ENCODE measurements at regions not wholly inside any gene's neighbourhood (a gene's known extent, or its start where the extent isn't known, plus 50 kb on each side); places are given as distances from the start of the nearest gene placed in this dataset.

DNA sequence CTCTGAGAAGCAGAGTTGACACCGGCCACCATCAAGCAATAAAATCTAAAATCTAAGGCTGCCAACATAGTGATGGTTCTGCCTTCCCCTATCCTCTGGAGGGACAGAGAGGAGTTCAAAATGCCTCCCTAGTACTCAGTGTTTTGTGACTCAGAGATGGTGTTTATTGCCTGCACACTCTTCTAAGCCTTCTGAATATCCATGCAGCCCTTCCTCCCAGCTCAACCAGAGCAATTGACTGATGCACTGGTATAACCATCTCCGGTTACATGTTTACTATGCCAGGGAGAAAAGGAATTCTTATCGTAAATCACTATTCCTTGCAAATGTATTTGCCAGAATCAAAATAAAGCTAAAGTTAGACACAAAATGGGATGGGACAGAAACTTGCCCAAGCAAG, 132.9 kb upstream of the RAB4A start:
- Mint-ChIP-seq H3K27me3 (no peaks in the 10 kb centered on the region), H3K4me1 (ENCODE audit: unreplicated experiment) (peaks cover 32% of the 10 kb centered on the region), H3K27ac (no peak overlapping the region), H3K9me3 (peaks cover 8% of the 10 kb centered on the region), H3K36me3 (peaks cover 9% of the 10 kb centered on the region), H3K4me3 (no peak overlapping the region)
- TF ChIP-seq, protein P1, sequence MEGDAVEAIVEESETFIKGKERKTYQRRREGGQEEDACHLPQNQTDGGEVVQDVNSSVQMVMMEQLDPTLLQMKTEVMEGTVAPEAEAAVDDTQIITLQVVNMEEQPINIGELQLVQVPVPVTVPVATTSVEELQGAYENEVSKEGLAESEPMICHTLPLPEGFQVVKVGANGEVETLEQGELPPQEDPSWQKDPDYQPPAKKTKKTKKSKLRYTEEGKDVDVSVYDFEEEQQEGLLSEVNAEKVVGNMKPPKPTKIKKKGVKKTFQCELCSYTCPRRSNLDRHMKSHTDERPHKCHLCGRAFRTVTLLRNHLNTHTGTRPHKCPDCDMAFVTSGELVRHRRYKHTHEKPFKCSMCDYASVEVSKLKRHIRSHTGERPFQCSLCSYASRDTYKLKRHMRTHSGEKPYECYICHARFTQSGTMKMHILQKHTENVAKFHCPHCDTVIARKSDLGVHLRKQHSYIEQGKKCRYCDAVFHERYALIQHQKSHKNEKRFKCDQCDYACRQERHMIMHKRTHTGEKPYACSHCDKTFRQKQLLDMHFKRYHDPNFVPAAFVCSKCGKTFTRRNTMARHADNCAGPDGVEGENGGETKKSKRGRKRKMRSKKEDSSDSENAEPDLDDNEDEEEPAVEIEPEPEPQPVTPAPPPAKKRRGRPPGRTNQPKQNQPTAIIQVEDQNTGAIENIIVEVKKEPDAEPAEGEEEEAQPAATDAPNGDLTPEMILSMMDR (conservative IDR thresholded peaks at IDR 0.05), result no peak
- DNase-seq (ENCODE audit: extremely low spot score, unreplicated experiment), result no peak

DNA sequence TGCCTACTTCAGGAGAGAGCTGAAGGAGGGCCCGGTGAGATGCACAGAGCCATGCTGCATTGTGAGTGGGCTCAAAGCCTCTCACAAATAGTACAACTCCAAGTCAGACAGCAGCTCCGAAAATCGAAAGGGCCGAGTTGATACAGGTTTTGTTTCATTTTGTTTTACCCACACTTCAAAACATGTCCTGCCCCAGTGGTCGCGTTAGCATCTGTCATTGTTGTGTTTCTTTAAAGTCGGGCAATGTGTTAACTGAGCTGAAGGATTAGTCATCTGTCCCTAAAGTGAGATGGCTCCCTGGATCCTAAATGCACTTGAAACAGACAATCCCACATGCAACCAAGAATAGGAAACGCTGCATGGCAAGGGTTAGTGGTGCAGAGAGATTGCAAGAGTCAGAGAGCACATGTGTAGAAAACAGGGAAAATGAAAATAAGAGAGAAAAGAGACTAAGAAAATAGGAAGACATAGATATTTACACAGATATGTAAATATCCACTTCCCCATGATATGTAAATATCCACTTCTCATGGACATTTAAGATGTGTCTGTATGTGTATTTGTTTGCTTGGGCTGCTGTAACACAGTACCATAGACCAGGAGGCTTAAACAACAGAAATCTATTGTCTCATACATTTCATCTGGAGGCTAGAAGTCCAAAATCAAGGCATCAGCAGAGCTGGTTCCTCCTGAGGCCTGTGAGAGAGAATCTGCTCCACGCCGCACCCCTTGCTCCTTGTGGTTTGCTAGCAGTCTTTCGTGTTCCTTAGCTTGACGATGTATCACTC, 131.4 kb upstream of the RAB4A start:
- peaks cover 32% of the 10 kb centered on the region for H3K4me1 Mint-ChIP-seq (ENCODE audit: unreplicated experiment)
- no peaks in the 10 kb centered on the region for H3K27me3 Mint-ChIP-seq
- TF ChIP-seq, protein P1 (conservative IDR thresholded peaks at IDR 0.05), result no peak
- no peak for DNase-seq (ENCODE audit: extremely low spot score, unreplicated experiment)
- no peaks in the 10 kb centered on the region for H3K9me3 Mint-ChIP-seq
- H3K4me3 Mint-ChIP-seq, result no peak overlapping the region
- H3K27ac Mint-ChIP-seq, result peak overlapping the region; percentile 11
- no peaks in the 10 kb centered on the region for H3K36me3 Mint-ChIP-seq

DNA sequence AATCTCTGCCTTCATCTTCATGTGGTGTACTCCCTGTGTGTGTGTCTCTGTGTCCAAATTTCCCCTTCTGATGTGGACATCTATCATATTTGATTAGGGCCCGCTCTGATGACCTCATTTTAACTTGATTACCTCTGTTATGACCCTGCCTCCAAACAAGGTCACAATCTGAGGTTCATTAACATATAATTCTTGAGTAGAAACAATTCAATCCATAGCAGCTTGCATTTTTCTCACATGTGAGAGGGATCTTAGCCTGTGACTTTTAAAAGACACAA, 130.9 kb upstream of the RAB4A start:
- TF ChIP-seq, protein P1 (conservative IDR thresholded peaks at IDR 0.05), result no peak
- H3K4me1 Mint-ChIP-seq (ENCODE audit: unreplicated experiment), result peaks cover 32% of the 10 kb centered on the region
- H3K36me3 Mint-ChIP-seq, result no peaks in the 10 kb centered on the region
- peak overlapping the region; percentile 11 for H3K27ac Mint-ChIP-seq
- no peak for DNase-seq (ENCODE audit: extremely low spot score, unreplicated experiment)
- no peaks in the 10 kb centered on the region for H3K27me3 Mint-ChIP-seq
- no peak overlapping the region for H3K4me3 Mint-ChIP-seq
- no peaks in the 10 kb centered on the region for H3K9me3 Mint-ChIP-seq

DNA sequence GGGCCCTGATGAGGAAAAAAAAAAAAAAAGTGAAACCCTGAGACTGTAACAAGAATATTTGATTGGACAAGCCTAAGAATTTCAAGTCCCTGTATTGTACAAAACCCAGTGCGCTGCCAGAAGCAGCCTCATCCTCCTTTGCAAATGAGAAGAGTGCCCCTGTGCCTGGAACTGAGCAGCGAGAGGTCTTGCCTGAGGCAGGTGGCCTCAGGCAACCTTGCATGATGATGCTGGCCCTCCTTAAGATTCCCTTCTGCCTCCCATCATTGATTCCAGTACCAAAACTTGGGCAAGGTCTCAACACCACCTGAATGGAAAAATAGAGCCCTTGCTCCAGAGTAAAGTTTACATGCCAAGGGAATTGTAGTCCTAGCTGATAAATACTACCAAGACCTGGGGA, 129.6 kb upstream of the RAB4A start:
- H3K4me1 Mint-ChIP-seq (ENCODE audit: unreplicated experiment), result peaks cover 36% of the 10 kb centered on the region
- H3K27ac Mint-ChIP-seq, result peak overlapping the region; percentile 98
- no peaks in the 10 kb centered on the region for H3K36me3 Mint-ChIP-seq
- TF ChIP-seq, protein P1 (conservative IDR thresholded peaks at IDR 0.05), result no peak
- no peaks in the 10 kb centered on the region for H3K9me3 Mint-ChIP-seq
- DNase-seq (ENCODE audit: extremely low spot score, unreplicated experiment), result no peak
- no peaks in the 10 kb centered on the region for H3K27me3 Mint-ChIP-seq
- H3K4me3 Mint-ChIP-seq, result peak overlapping the region; percentile 34

DNA sequence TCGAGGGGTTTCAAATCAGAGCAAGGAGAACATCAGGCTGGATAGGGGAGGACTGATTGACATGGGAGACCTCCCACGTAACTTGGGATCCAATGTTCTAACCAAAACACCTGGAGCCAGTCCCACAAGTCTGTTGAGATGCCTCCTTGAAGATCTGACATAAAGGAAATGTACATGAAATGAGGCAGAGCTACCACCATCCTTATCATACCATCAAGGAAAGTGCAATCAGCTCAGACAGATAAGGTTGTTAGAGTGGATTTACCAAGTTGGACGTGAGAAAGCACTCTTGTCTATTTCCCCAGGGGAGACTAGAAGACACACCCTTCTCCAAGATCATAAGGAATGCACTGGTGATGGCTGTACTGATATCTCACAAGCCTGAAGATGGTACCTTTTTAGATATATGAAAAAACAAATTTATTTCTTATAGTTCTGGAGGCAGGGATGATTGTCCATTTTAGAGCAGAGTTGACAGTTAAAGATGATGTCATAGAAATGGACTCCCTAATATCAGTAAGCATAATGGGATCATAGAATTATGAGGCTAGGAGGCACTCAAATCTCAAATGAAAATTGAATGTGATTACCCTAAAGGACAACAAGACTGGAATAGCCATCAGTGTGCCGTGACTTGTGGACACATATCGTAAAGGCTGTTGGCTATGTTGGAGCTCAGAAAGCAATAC, 129.1 kb upstream of the RAB4A start:
- Mint-ChIP-seq H3K27me3 (peaks cover 2% of the 10 kb centered on the region), H3K4me3 (peak overlapping the region; percentile 34), H3K36me3 (no peaks in the 10 kb centered on the region), H3K9me3 (no peaks in the 10 kb centered on the region), H3K27ac (peak overlapping the region; percentile 98), H3K4me1 (ENCODE audit: unreplicated experiment) (peaks cover 40% of the 10 kb centered on the region)
- TF ChIP-seq, protein P1 (conservative IDR thresholded peaks at IDR 0.05), result no peak
- DNase-seq (ENCODE audit: extremely low spot score, unreplicated experiment), result no peak

All from type B pancreatic cell (in vitro differentiated cells).